GM12891 (cell line): ENCODE measurements at regions not wholly inside any gene's neighbourhood (a gene's known extent, or its start where the extent isn't known, plus 50 kb on each side); places are given as distances from the start of the nearest gene placed in this dataset.

Experiments used
- PAX5 ChIP-seq: IDR thresholded peaks from 2 replicates; pipeline ENCODE4 v1.6.1; 2011; ENCODE audit warnings: low read length, moderate library complexity, mild to moderate bottlenecking; ENCODE audit not compliant: insufficient read depth, severe bottlenecking
- POLR2A ChIP-seq: IDR thresholded peaks from 2 replicates; pipeline ENCODE4 v1.6.1; 2011; ENCODE audit warnings: low read depth, low read length, control low read depth
- POLR2AphosphoS5 ChIP-seq: IDR thresholded peaks from 2 replicates; pipeline ENCODE4 v1.6.1; 2011; ENCODE audit warnings: low read depth, low read length, control low read depth
- POU2F2 ChIP-seq: IDR thresholded peaks from 2 replicates; pipeline ENCODE4 v1.6.1; 2011; ENCODE audit warnings: low read depth, mild to moderate bottlenecking, control low read depth, low read length, moderate library complexity
- SPI1 ChIP-seq: IDR thresholded peaks from 2 replicates; pipeline ENCODE4 v1.6.1; 2011; ENCODE audit warnings: low read depth, low read length, control low read depth
- TAF1 ChIP-seq: IDR thresholded peaks from 2 replicates; pipeline ENCODE4 v1.6.1; 2011; ENCODE audit warnings: low read depth, low read length, control low read depth

- no peak for TF ChIP-seq POLR2A
- no peak for TF ChIP-seq POLR2AphosphoS5
- no peak for TF ChIP-seq TAF1
- TF ChIP-seq SPI1 = no peak
- TF ChIP-seq PAX5 = no peak
- no peak for TF ChIP-seq POU2F2
These were observed 482.5 kb upstream of the FAT3 start for GRCh38 chr11:91742155-91742554.
